Stomach (tissue), 4 donors: ENCODE measurements at regions not wholly inside any gene's neighbourhood (a gene's known extent, or its start where the extent isn't known, plus 50 kb on each side); places are given as distances from the start of the nearest gene placed in this dataset.

Experiments
- EP300 ChIP-seq: sonication (generic); formaldehyde crosslinking; IDR thresholded peaks from one replicate; pipeline ENCODE4 v1.6.1; 2017; ENCODE audit warnings: antibody characterized with exemption
- TF ChIP-seq, protein P1 (sequence below), 7 experiments: fragments of 450-650 bp in 4 of 7; fragments of 200-600 bp in 3 of 7; sonication (generic) in 3 of 7; IDR thresholded peaks; one replicate each; pipeline ENCODE4 v1.5.1; 2016 to 2019; ENCODE audit warnings: antibody characterized with exemption in 7 of 7, control low read depth in 2 of 7, mild to moderate bottlenecking in 1 of 7

GRCh38 chr5:164860896-164861295 lies 1355.5 kb downstream of the MAT2B start:
- TF ChIP-seq, protein P1, sequence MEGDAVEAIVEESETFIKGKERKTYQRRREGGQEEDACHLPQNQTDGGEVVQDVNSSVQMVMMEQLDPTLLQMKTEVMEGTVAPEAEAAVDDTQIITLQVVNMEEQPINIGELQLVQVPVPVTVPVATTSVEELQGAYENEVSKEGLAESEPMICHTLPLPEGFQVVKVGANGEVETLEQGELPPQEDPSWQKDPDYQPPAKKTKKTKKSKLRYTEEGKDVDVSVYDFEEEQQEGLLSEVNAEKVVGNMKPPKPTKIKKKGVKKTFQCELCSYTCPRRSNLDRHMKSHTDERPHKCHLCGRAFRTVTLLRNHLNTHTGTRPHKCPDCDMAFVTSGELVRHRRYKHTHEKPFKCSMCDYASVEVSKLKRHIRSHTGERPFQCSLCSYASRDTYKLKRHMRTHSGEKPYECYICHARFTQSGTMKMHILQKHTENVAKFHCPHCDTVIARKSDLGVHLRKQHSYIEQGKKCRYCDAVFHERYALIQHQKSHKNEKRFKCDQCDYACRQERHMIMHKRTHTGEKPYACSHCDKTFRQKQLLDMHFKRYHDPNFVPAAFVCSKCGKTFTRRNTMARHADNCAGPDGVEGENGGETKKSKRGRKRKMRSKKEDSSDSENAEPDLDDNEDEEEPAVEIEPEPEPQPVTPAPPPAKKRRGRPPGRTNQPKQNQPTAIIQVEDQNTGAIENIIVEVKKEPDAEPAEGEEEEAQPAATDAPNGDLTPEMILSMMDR (IDR thresholded peaks at IDR 0.05) = no peak
- TF ChIP-seq EP300 = no peak
